Fibroblast of lung (primary cell): ENCODE measurements at regions not wholly inside any gene's neighbourhood (a gene's known extent, or its start where the extent isn't known, plus 50 kb on each side); places are given as distances from the start of the nearest gene placed in this dataset.

Experiments used
- DNase-seq, 2 donors: peaks; one replicate each; pipeline versions ENCODE4 v3.0.0 to v3.0.0-alpha.2; 2010; ENCODE audit warnings: low read depth in 2 of 2
- H2AFZ ChIP-seq: 2 replicates; pipeline ENCODE4 v1.5.1; 2012; ENCODE audit warnings: low read length, control low read depth, inconsistent platforms
- H3K27ac ChIP-seq: 2 replicates; pipeline ENCODE4 v1.5.1; 2011; ENCODE audit warnings: low read length, control low read depth; ENCODE audit not compliant: insufficient read depth
- H3K27me3 ChIP-seq: 2 replicates; pipeline ENCODE4 v1.5.1; 2011; ENCODE audit warnings: mild to moderate bottlenecking, low read length; ENCODE audit not compliant: control insufficient read depth, insufficient read depth
- H3K36me3 ChIP-seq: 2 replicates; pipeline ENCODE4 v1.5.1; 2011; ENCODE audit warnings: low read length; ENCODE audit not compliant: control insufficient read depth, insufficient read depth
- H3K4me1 ChIP-seq: 2 replicates; pipeline ENCODE4 v1.5.1; 2011; ENCODE audit warnings: low read length; ENCODE audit not compliant: control insufficient read depth, insufficient read depth; ENCODE audit errors: extremely low read depth
- H3K4me2 ChIP-seq: 2 replicates; pipeline ENCODE4 v1.5.1; 2011; ENCODE audit warnings: low read length, control low read depth; ENCODE audit not compliant: insufficient read depth; ENCODE audit errors: extremely low read depth
- H3K4me3 ChIP-seq, 4 experiments: fragments of 200-600 bp in 1 of 4; sonication (generic) in 1 of 4; replicated peaks in 1 of 4; 2 replicates each; pipeline ENCODE4 v1.5.1; 2011 to 2016; ENCODE audit warnings: low read length in 4 of 4, low read depth in 3 of 4, mild to moderate bottlenecking in 3 of 4, control low read depth in 2 of 4, inconsistent platforms in 1 of 4, mixed read lengths in 1 of 4; ENCODE audit not compliant: insufficient read depth in 1 of 4; ENCODE audit errors: control extremely low read depth in 1 of 4
- H3K79me2 ChIP-seq: 2 replicates; pipeline ENCODE4 v1.5.1; 2012; ENCODE audit warnings: mild to moderate bottlenecking, low read length, inconsistent platforms; ENCODE audit not compliant: control insufficient read depth, insufficient read depth
- H3K9ac ChIP-seq: 2 replicates; pipeline ENCODE4 v1.5.1; 2011; ENCODE audit warnings: mild to moderate bottlenecking, low read length, control low read depth; ENCODE audit not compliant: insufficient read depth
- H3K9me3 ChIP-seq: 2 replicates; pipeline ENCODE4 v1.5.1; 2012; ENCODE audit warnings: low read depth, low read length; ENCODE audit not compliant: control insufficient read depth, insufficient read depth
- H4K20me1 ChIP-seq: 2 replicates; pipeline ENCODE4 v1.5.1; 2011; ENCODE audit warnings: low read length; ENCODE audit not compliant: control insufficient read depth, insufficient read depth; ENCODE audit errors: extremely low read depth
- CTCF ChIP-seq, 2 donors: IDR thresholded peaks in 1 of 2; conservative IDR thresholded peaks in 1 of 2; 1 replicate in 1 of 2; 2 replicates in 1 of 2; pipeline ENCODE4 v1.5.1; 2011 to 2012; ENCODE audit warnings: low read length in 2 of 2, control low read depth in 1 of 2, inconsistent platforms in 1 of 2, low read depth in 1 of 2, mild to moderate bottlenecking in 1 of 2
- EZH2 ChIP-seq: IDR thresholded peaks from 2 replicates; pipeline ENCODE4 v1.5.1; 2012; ENCODE audit warnings: low read length, control low read depth, mild to moderate bottlenecking; ENCODE audit errors: missing control alignments

GRCh38 chr7:46791188-46791587, 790.7 kb downstream of the TNS3 start:
- Histone ChIP-seq H3K36me3 (no peaks in the 10 kb centered on the region), H3K4me3 (no peak overlapping the region), H3K4me1 (no peaks in the 10 kb centered on the region), H3K9me3 (no peaks in the 10 kb centered on the region), H4K20me1 (no peaks in the 10 kb centered on the region), H3K79me2 (no peaks in the 10 kb centered on the region), H2AFZ (no peak overlapping the region), H3K27ac (no peak overlapping the region), H3K27me3 (no peaks in the 10 kb centered on the region), H3K9ac (no peak overlapping the region), H3K4me2 (no peak overlapping the region)
- DNase-seq: no peak
- TF ChIP-seq CTCF (conservative IDR thresholded peaks at IDR 0.05 in 1 of 2, IDR thresholded peaks at IDR 0.05 in 1 of 2; ENCODE audit: low read depth in 1 of 2, low read length in 2 of 2) (no peak), EZH2 (no peak)

- H3K27ac ChIP-seq: no peak overlapping the region
- TF ChIP-seq EZH2: no peak
- no peak for TF ChIP-seq CTCF (conservative IDR thresholded peaks at IDR 0.05 in 1 of 2, IDR thresholded peaks at IDR 0.05 in 1 of 2; ENCODE audit: low read depth in 1 of 2, low read length in 2 of 2)
- no peak for DNase-seq
- no peaks in the 10 kb centered on the region for H3K9me3 ChIP-seq
- H3K4me2 ChIP-seq: no peak overlapping the region
- H3K4me3 ChIP-seq: no peak overlapping the region
- H3K27me3 ChIP-seq: no peaks in the 10 kb centered on the region
- H3K4me1 ChIP-seq: no peaks in the 10 kb centered on the region
- H3K79me2 ChIP-seq: no peaks in the 10 kb centered on the region
- H3K9ac ChIP-seq: no peak overlapping the region
- no peak overlapping the region for H2AFZ ChIP-seq
- no peaks in the 10 kb centered on the region for H4K20me1 ChIP-seq
- no peaks in the 10 kb centered on the region for H3K36me3 ChIP-seq
These were observed 794.9 kb downstream of the TNS3 start for GRCh38 chr7:46786995-46787394.

GRCh38 chr7:46786221-46786954, 795.5 kb downstream of the TNS3 start:
- Histone ChIP-seq H3K27ac (no peak overlapping the region), H3K9me3 (no peaks in the 10 kb centered on the region), H3K4me3 (no peak overlapping the region), H3K36me3 (no peaks in the 10 kb centered on the region), H4K20me1 (no peaks in the 10 kb centered on the region), H3K79me2 (no peaks in the 10 kb centered on the region), H3K4me2 (no peak overlapping the region), H3K27me3 (no peaks in the 10 kb centered on the region), H3K4me1 (no peaks in the 10 kb centered on the region), H2AFZ (no peak overlapping the region), H3K9ac (no peak overlapping the region)
- peak in 1 of 2 donors; percentile 79 for DNase-seq
- TF ChIP-seq CTCF (conservative IDR thresholded peaks at IDR 0.05 in 1 of 2, IDR thresholded peaks at IDR 0.05 in 1 of 2; ENCODE audit: low read depth in 1 of 2, low read length in 2 of 2) (no peak), EZH2 (no peak)
